Amygdala (tissue), 56 donors: ENCODE measurements at regions not wholly inside any gene's neighbourhood (a gene's known extent, or its start where the extent isn't known, plus 50 kb on each side); places are given as distances from the start of the nearest gene placed in this dataset.
"Not testable (repeated sequence)": the region's sequence is repeated elsewhere in the genome, so short reads cannot be mapped to it uniquely, and the experiment has no call there.

Source experiments
- DNase-seq, 56 donors: peaks; one replicate each; lab custom pipeline; 2025; lab: John Stamatoyannopoulos, UW

- DNase-seq = peak in 12 of 56 donors; percentile 5 to 28 (median 13)
Observed at GRCh38 chr1:29931477-29932175, 695.3 kb downstream of the PTPRU start.

- DNase-seq = no peak
Observed at GRCh38 chr1:29925058-29925457, 688.7 kb downstream of the PTPRU start.

DNA sequence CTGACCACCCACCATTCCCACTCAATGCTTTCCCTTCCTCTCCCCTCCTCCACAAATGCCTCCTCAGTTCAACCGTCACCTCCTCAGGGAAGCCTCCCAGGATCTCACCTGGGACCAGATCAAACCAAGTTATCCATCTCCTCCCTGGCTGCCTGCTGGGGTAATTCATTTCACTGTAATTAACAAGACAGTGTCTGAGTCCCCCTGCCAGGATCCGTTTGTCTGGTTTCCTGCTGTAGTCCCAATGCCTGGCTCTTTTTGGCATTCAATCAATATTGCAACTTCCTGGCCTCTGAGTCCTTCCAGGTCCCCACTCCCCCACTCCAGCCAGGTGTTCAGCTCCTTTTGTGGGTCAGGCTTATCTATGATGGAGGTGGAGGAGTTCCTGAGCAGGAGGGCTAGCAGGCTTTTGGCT is 687.7 kb downstream of the PTPRU start:
- DNase-seq = no peak

GRCh38 chr1:29921741-29922140 is 685.4 kb downstream of the PTPRU start:
- DNase-seq = peak in 13 of 56 donors; percentile 2 to 70 (median 16)

DNA sequence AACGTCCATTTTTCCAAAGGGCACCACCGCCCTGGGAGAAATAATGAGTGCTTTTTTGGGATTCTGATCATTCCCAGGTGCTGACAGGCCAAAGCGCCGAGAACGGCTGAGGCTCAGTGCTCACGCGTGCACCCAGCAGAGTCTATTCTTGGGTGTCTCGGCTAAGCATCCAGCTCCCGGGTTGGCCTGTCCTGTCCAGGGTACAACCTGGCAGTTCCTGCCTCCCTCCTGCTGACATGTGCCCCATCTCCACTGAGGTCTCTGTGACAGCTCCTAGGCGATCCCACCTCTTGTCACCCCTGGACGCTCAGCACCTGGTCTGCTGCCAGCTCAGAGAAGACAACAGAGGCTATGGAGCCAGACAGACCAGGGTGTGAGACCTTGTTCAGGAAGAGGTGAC is 684.5 kb downstream of the PTPRU start:
- DNase-seq = no peak

- DNase-seq = no peak
Observed at GRCh38 chr1:29920316-29920715, 684.0 kb downstream of the PTPRU start.

DNA sequence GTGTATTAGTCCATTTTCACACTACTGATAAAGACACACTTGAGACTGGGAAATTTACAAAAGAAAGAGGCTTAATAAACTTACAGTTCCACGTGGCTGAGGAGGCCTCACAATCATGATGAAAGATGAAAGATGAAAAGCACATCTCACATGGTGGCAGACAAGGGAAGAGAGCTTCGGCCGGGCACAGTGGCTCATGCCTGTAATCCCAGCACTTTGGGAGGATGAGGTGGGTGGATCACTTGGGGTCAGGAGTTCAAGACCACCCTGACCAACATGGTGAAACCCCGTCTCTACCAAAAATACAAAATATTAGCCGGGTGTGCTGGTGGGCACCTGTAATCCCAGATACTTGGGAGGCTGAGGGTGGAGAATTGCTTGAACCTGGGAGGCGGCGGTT is 682.7 kb downstream of the PTPRU start:
- not testable (repeated sequence) for DNase-seq

- no peak for DNase-seq
Observed at GRCh38 chr1:29916656-29917369, 680.5 kb downstream of the PTPRU start.

DNA sequence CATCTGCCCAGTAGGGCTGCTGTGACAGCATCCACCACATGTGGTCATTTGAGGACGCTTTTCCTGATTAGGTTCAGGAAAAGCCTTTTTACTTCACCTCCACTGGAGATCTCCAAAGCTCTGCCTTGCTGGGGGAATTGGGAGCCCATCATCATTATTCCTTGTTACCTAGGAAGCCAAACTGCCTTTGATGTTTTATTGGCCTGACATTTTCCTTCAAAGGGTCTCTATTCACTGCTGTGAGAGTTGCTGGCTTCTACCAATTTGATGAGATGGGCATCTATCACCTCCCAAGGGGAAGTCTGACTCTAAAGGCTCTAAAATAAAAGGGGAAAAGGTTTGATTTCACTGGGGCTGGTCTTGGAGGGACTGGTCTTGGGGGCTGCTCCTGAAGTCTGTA is 678.6 kb downstream of the PTPRU start:
- DNase-seq = no peak

- no peak for DNase-seq
Observed at GRCh38 chr1:29912425-29912824, 676.1 kb downstream of the PTPRU start.

- no peak for DNase-seq
Observed at GRCh38 chr1:29909962-29910361, 673.6 kb downstream of the PTPRU start.

- no peak for DNase-seq
Observed at GRCh38 chr1:29907596-29907995, 671.3 kb downstream of the PTPRU start.

DNA sequence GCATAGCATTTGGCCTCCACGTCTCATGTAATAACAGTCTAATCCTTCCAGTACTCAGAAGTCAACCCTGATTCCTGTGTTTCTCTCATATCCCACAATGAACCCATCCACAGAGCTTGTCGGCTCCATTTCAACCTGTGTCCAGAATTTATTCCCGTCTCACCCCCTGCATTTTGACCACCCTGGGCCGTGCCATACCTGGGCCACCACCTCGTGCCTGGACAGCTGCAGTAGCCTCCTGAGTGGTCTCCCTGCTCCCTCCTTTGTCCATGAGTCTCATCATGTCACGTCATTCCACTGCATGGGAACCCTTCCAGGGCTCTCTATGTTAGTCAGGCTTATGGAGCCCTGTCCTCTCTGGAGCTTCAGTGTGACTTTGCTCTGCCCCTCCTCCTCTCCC is 670.6 kb downstream of the PTPRU start:
- DNase-seq = no peak

- DNase-seq = no peak
Observed at GRCh38 chr1:29903548-29904166, 667.3 kb downstream of the PTPRU start.

DNA sequence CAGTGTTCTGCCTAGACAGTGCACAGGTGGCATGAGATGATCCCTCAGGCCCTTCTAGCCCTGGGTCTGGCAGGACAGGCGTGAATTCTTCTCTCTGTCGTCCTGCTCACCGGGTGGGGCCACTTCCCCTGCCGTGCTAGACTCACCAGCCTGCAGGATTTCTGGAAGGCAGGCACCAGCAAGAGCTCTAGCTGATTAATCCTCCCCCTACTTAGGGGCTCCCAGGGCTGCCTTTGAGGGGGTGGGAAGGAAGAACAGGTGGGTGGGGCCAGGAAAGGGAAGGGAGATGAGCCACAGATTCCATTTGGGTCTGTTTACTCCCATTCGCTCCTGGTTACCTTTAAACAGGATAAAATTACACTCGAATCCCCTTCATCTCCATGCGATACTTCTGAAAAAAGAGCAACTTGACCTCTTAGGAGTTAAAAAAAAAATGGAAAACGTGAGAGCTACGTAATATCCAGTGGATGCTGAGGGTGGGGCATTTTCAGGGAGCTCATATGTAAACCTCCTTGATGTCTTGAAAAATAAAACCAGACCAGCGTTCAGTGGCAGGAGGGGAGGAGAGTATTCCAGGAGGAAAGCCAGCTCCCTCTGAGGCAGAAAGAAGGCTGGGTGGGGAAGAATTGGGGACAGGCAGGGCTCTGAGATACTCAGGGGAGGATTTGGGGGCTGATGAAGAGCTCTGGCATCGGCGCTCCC is 665.5 kb downstream of the PTPRU start:
- no peak for DNase-seq

DNA sequence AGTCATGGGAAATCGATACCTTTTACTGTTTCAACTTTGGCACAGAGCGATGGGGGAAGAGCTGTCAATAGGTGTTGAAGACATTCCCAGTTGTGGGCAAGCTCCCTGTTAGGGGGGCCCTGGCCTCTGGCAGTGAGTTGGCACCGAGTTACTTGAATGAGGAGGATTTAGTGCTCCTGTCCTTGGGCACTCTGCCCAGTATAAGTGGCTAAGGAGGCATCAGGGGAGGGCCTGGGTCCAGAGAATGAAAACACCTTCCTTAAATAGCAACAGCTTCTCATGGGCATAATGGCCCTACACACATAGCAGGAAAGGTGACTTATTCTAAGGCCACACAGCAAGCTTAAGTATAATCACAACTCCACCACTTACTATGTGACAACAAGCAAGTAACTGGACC is 664.4 kb downstream of the PTPRU start:
- no peak for DNase-seq

DNA sequence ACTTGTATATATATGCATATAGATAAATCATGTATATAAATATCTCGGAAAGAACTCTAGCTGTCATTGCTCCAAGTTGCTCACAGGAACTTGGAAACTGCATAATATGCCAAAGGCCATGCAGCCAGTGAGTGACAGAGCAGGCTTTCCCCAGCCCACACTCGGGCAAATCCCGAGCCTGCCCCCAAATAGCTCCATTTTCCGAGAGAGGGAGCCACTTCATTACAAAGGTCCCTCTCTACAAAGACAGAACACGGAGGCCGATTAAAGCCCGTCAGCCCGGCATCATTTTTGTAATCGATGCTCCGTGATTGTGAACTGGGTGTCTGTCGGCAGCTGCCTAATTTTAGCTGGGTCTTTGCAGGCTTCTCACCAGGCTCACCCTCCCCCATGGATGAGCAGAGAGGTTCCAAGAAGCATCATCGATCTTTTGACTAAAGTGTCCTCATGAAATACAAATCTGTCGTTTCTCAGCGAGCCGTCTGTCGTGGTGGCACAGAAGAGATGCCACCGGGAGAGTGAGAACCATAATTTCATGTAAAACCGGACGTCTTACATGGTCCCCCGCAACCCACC is 663.9 kb downstream of the PTPRU start:
- DNase-seq = no peak

GRCh38 chr1:29896791-29897714 is 660.7 kb downstream of the PTPRU start:
- DNase-seq = no peak

DNA sequence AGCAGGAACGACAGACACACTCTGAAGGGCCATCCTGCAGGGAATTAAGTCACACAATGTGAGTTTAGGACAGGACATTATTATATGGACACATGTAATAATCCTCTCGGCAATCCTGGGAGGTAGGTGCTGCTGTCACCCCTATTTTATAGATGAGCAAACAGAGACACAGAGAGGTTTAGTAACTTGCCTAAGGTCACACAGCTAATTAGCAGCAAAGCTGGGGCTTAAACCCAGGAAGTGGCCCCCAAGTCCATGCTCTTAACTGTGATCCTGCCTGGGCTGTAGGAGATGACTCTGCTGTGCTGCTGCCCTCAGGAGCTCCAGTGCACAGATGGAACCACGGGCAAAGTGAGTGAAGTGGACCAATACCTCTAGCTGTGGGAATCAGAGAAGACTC is 660.0 kb downstream of the PTPRU start:
- no peak for DNase-seq

GRCh38 chr1:29895201-29895600 is 658.9 kb downstream of the PTPRU start:
- DNase-seq = no peak
